HG03342 (cell line): ENCODE measurements at regions not wholly inside any gene's neighbourhood (a gene's known extent, or its start where the extent isn't known, plus 50 kb on each side); places are given as distances from the start of the nearest gene placed in this dataset.
"Not testable (repeated sequence)": the region's sequence is repeated elsewhere in the genome, so short reads cannot be mapped to it uniquely, and the experiment has no call there.

Source experiments
- ATAC-seq: cut with Tn5 transposase; IDR thresholded peaks from one replicate; pipeline ENCODE4 v1.9.1; 2021; ENCODE audit warnings: mild to moderate bottlenecking, moderate library complexity; ENCODE audit not compliant: unreplicated experiment

DNA sequence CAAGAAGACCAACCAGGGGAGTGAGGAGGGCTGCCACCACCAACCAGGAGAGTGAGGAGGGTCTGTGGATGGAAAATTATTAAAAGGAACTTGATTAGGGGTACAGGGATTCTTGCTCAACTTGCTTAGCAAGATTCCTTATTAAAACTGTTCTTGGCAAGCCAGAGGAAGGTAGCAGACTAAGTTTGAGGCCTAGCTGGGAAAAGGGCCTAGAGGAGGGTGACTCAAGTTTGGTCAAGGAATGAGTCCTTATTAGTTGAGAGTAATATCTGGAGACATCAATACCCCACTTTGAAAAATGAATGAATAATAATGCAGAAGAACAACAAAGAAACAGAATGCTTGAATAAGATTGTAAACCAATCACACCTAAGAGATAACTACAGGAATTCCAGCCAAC, 612.4 kb upstream of the ZFP42 start:
- ATAC-seq, result no peak

DNA sequence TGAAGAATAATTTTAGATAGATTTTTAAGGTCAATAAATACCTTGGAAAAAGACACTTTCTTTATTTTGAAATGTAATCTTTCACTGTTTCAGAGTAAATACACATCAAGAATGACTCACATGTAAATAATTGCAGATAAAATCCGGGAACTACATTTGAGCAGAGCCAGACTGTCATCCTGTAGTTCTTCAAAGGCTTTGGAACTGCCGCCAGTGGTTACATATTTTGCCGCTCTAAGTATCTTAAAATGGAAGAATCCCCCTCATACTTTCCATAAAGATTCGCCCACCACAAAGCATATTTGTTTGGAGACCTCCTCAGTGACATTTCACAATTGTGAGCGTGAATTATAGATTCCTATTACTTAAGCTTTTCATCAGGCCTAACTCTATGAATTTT, 607.8 kb upstream of the ZFP42 start:
- no peak for ATAC-seq

DNA sequence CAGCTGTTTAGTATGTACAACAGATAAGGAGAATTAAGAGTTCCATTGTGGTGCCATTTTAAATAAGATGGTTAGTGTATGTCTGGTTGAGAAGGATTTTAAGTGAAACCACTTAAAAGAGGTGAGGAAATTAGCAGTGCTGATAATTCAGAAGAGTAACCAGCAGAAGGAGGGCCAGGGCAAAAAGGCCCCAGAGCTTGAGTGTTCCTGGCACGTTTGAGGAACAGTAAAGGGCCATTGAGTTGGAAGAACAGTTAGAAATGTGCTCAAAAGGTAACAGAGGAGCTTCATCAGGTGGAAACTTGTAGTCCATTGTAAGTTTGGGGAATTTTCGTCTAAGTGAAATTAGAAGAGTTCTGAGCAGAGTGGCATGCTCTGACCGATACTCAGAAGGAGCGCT, 606.2 kb upstream of the ZFP42 start:
- no peak for ATAC-seq

- no peak for ATAC-seq
Measured at GRCh38 chr4:187390646-187391045, 604.9 kb upstream of the ZFP42 start.

DNA sequence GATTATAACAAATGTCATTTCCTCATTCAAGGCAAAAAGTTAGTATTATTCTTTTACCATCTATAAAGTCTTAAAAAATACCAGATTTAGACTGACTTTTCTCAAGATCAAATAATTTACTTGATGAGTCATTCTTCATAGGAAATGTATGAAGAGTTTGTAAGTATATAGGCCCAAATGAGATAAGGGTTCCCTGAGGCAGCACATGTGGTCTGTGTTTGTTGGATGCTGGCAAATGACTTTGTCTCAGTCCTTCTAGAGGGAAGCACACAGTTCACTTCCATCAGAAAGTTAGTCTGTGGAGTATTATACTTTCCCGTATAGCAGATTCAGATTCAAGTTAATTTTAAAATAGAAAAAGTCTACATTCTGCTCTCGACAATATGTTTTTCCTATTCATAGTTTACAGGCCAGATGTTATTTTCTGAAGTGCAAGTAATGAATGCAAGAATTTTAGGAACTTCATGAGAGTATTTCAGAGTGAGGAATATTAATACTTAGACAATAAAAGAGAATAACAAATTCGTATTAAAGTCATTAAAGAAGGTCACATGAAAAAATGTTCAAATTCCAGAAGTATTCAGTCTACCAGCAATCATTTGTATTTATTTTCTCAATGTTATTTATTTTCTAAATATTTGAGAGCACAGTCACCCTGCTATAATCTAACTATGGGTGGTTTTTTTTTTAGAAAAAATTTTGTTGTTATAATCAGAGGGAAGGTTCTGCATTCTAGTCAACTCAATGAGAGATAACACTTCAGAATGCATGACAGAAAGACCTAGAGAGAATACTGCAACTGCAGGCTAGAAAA, 601.8 kb upstream of the ZFP42 start:
- no peak for ATAC-seq

GRCh38 chr4:187396106-187396505, 599.5 kb upstream of the ZFP42 start:
- no peak for ATAC-seq

DNA sequence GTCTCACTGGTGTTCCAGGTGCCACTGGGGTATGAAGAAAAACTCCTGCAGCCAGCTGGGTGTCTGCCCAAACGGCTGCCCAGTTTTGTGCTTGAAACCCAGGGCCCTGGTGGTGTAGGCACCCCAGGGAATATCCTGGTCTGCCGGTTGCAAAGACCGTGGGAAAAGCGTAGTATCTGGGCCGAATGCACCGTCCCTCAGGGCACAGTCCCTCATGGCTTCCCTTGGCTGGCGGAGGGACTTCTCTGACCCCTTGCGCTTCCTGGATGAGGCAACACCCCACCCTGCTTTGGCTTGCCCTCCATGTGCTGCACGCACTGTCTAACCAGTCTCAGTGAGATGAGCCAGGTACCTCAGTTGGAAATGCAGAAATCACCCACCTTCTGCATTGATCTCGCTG, 587.1 kb upstream of the ZFP42 start:
- not testable (repeated sequence) for ATAC-seq

GRCh38 chr4:187413564-187414358, 581.8 kb upstream of the ZFP42 start:
- ATAC-seq, result no peak

- no peak for ATAC-seq
Measured at GRCh38 chr4:187414716-187415115, 580.9 kb upstream of the ZFP42 start.

- no peak for ATAC-seq
Measured at GRCh38 chr4:187415231-187415630, 580.3 kb upstream of the ZFP42 start.

GRCh38 chr4:187416216-187416615, 579.4 kb upstream of the ZFP42 start:
- no peak for ATAC-seq

- no peak for ATAC-seq
Measured at GRCh38 chr4:187417721-187418120, 577.9 kb upstream of the ZFP42 start.

DNA sequence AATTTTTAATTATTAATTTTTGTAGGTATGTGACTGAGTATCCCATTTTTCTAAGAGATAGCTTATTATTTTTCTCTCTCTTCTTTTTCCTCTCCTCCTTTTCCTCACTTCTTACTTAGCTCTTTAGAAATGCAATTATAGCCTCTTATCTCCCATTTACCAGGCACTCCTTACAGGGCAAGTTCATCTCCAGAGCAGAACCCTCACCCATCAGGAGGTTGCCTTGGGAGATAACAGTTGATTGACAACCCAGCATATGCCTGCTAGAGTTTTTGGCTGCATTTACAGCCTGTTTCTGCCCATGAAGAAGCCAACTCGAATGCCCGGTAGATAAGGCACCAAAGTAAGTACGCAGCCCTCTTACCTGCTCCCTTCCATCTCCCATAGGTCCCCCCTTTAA, 572.9 kb upstream of the ZFP42 start:
- no peak for ATAC-seq

DNA sequence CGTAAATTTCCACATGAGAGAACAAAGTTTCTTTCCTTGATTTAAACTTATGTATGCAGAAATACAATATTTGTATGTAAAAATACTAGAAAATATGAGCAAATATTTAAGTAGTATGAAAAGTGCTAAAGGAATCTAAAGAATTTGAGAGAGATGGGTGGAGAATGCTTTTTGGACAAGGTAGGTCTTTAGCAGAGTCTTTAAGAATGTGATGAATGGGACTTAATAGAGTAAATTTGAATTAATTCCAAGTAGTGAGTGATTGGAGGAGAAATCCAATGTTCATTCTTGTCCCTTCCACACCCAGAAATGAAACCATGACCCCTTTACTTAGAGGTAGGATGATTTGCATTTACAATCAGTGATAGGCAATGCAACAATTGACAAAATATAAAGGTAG, 570.9 kb upstream of the ZFP42 start:
- no peak for ATAC-seq

- ATAC-seq, result no peak
Measured at GRCh38 chr4:187426511-187426910, 569.1 kb upstream of the ZFP42 start.

DNA sequence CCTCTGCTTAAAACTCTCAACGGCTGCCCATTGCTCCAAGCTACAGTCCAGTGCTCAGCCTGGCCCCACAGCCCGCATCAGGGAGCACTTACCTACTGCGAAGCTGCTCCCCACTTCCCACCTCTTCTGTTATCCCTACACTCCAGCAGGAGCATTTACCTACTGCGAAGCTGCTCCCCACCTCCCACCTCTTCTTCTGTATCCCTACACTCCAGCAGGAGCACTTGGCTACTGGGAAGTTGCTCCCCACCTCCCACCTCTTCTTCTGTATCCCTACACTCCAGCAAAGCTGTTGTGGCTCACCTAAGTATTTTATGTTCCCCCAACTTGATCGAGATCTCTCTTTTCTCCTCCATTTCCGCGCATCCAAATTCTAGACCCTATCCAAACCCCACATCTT, 563.3 kb upstream of the ZFP42 start:
- ATAC-seq, result no peak

DNA sequence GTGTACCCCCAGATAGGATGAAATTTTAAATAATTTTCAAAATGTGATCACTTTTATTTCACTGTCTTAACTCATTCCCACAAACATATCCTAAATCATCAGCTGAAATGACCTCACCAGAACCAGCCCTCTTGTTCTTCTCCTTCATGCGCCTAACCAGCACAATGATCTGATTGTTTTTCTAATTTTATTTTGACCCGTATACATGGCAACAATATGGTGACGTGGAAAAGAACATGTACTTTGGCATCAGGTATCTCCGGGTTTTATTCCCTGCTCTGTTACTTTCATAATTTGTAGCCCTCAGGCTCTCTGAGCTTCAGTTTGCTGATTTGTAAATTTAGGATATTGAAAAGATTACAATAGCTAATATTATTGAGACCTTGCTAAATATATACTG, 562.4 kb upstream of the ZFP42 start:
- no peak for ATAC-seq

GRCh38 chr4:187436251-187436650, 559.3 kb upstream of the ZFP42 start:
- ATAC-seq, result no peak

GRCh38 chr4:187444061-187444460, 551.5 kb upstream of the ZFP42 start:
- no peak for ATAC-seq

DNA sequence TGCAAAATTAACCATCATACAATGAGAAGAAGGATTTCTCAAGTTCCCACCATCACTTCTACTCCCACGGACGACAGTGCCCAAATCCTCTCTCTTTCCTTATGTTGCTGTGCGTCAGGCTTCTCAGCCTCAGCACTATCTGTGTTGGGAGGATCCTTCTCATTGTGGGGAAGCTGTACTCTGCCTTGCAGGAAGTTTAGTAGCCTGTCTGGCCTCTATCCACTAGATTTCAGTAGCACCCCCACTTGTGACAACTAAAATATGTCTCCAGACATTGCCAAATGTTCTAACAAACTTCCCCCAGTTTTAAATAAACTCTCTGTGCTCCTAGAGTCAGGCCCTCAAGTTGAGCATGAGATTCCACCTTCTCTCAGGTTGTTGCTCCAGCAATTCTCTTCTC, 545.9 kb upstream of the ZFP42 start:
- no peak for ATAC-seq

DNA sequence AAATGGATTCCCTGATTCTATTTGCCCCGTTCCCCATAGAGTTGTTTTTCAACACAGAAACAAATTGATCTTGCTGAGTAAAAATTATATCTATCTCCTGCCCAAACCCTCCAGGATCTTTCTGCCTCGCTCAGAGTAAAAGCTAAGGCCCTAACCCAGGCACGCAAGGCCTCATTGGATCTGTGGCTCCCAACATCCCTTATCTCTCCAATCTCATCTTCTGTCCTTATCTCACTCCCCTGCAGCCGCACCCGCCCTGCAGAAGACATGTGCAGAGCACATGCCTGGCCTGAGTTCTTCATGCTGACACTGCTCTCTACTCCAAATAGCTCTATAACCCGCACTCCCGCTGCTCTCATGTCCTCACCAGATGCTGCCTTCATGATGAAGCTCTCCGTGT, 543.8 kb upstream of the ZFP42 start:
- no peak for ATAC-seq

GRCh38 chr4:187460016-187460415, 535.6 kb upstream of the ZFP42 start:
- ATAC-seq, result no peak
